H1 (cell line): ENCODE measurements at regions not wholly inside any gene's neighbourhood (a gene's known extent, or its start where the extent isn't known, plus 50 kb on each side); places are given as distances from the start of the nearest gene placed in this dataset.
A peak's percentile ranks its signal among the peaks of the same experiment; 100 is the strongest.

Source experiments
- CTCF ChIA-PET: fragments of 300-600 bp; sonication (Branson Sonifier 250); formaldehyde crosslinking; loops from one replicate; lab custom pipeline; 2021; ENCODE audit not compliant: partially characterized antibody; lab: Charles Lee
- POLR2A ChIA-PET: fragments of 300-600 bp; sonication (Branson Sonifier 250); formaldehyde crosslinking; loops from one replicate; lab custom pipeline; 2021; ENCODE audit warnings: inconsistent platforms; ENCODE audit not compliant: partially characterized antibody; lab: Charles Lee
- DNase-seq, 2 experiments: peaks; one replicate each; pipeline versions ENCODE4 v3.0.0 to v3.0.0-alpha.2; 2010 to 2022; ENCODE audit warnings: low spot score in 2 of 2, low read depth in 1 of 2, mixed read lengths in 1 of 2
- FAIRE-seq: peaks from 2 replicates; lab custom pipeline; 2011; peaks lifted over from hg19 to GRCh38; lab: Jason Lieb, UNC
- H2AFZ ChIP-seq: 2 replicates; pipeline ENCODE4 v1.8.1; 2012; ENCODE audit warnings: low read length, inconsistent platforms
- H2AK5ac ChIP-seq: 2 replicates; pipeline ENCODE4 v1.6.1; 2013; ENCODE audit warnings: low read depth, low read length
- H2BK120ac ChIP-seq: replicated peaks from 2 replicates; pipeline ENCODE3; 2013; ENCODE audit warnings: low read depth, low read length, inconsistent platforms
- H2BK12ac ChIP-seq: 2 replicates; pipeline ENCODE4 v1.6.1; 2013; ENCODE audit warnings: low read depth, low read length
- H2BK15ac ChIP-seq: 2 replicates; pipeline ENCODE4 v1.6.1; 2013; ENCODE audit warnings: low read length
- H2BK20ac ChIP-seq: 2 replicates; pipeline ENCODE4 v1.6.1; 2013; ENCODE audit warnings: low read length
- H2BK5ac ChIP-seq: 2 replicates; pipeline ENCODE4 v1.6.1; 2013; ENCODE audit warnings: low read depth, low read length
- H3K14ac ChIP-seq: 2 replicates; pipeline ENCODE4 v1.6.1; 2013; ENCODE audit warnings: inconsistent platforms; ENCODE audit not compliant: insufficient read length
- H3K18ac ChIP-seq: 2 replicates; pipeline ENCODE4 v1.6.1; 2013; ENCODE audit warnings: low read length; ENCODE audit errors: extremely low read depth
- H3K23ac ChIP-seq: 2 replicates; pipeline ENCODE4 v1.6.1; 2013; ENCODE audit warnings: inconsistent platforms; ENCODE audit not compliant: insufficient read length
- H3K23me2 ChIP-seq: 2 replicates; pipeline ENCODE4 v1.6.1; 2013; ENCODE audit warnings: low read depth, low read length
- H3K27ac ChIP-seq: 2 replicates; pipeline ENCODE4 v1.6.1; 2011; ENCODE audit warnings: low read depth, low read length, inconsistent platforms
- H3K27me3 ChIP-seq, 4 experiments: replicated peaks in 1 of 4; 1 replicate in 1 of 4; 2 replicates in 3 of 4; pipeline versions ENCODE4 v1.6.1 to v1.8.1; 2011 to 2013; ENCODE audit warnings: low read length in 3 of 4, mild to moderate bottlenecking in 3 of 4, inconsistent platforms in 2 of 4, mixed read lengths in 2 of 4, moderate library complexity in 1 of 4; ENCODE audit not compliant: control insufficient read depth in 3 of 4, insufficient read depth in 3 of 4; ENCODE audit errors: extremely low read depth in 1 of 4
- H3K36me3 ChIP-seq, 4 experiments: 2 replicates each; pipeline versions ENCODE4 v1.6.1 to v1.8.1; 2011 to 2013; ENCODE audit warnings: mild to moderate bottlenecking in 4 of 4, low read length in 3 of 4, moderate library complexity in 2 of 4, control low read depth in 1 of 4, inconsistent platforms in 1 of 4; ENCODE audit not compliant: insufficient read depth in 4 of 4, control insufficient read depth in 2 of 4
- H3K4ac ChIP-seq: replicated peaks from 2 replicates; pipeline ENCODE3; 2013; ENCODE audit warnings: low read length, low read depth, mixed read lengths, inconsistent platforms; ENCODE audit not compliant: insufficient read length
- H3K4me1 ChIP-seq, 4 experiments: replicated peaks in 1 of 4; 1 replicate in 1 of 4; 2 replicates in 3 of 4; pipeline versions ENCODE4 v1.6.1 to v1.8.1; 2011 to 2013; ENCODE audit warnings: low read length in 3 of 4, inconsistent platforms in 2 of 4, mixed read lengths in 1 of 4; ENCODE audit not compliant: insufficient read depth in 4 of 4, control insufficient read depth in 3 of 4
- H3K4me2 ChIP-seq, 2 experiments: 2 replicates each; pipeline versions ENCODE4 v1.6.1 to v1.8.1; 2011 to 2013; ENCODE audit warnings: low read depth in 2 of 2, low read length in 2 of 2, control low read depth in 1 of 2, inconsistent platforms in 1 of 2, mild to moderate bottlenecking in 1 of 2; ENCODE audit not compliant: insufficient read depth in 1 of 2
- H3K4me3 ChIP-seq, 4 experiments: fragments of 200-600, 300-600 bp in 1 of 4; sonication (generic), shearing (Covaris generic), sonication (Bioruptor Twin) in 1 of 4; 2 replicates each; pipeline versions ENCODE4 v1.5.1 to v1.8.1; 2011 to 2016; ENCODE audit warnings: low read length in 4 of 4, low read depth in 3 of 4, control low read depth in 2 of 4, inconsistent platforms in 2 of 4, mild to moderate bottlenecking in 2 of 4, mixed read lengths in 1 of 4, moderate library complexity in 1 of 4; ENCODE audit not compliant: insufficient read depth in 2 of 4; ENCODE audit errors: extremely low read depth in 1 of 4
- H3K56ac ChIP-seq: replicated peaks from 2 replicates; pipeline ENCODE3; 2013; ENCODE audit warnings: low read depth, mild to moderate bottlenecking, mixed read lengths, low read length, inconsistent platforms; ENCODE audit not compliant: insufficient read length
- H3K79me1 ChIP-seq: 2 replicates; pipeline ENCODE4 v1.6.1; 2013; ENCODE audit warnings: low read depth, low read length, control low read depth
- H3K79me2 ChIP-seq, 2 experiments: 2 replicates each; pipeline versions ENCODE4 v1.6.1 to v1.8.1; 2012 to 2013; ENCODE audit warnings: low read length in 2 of 2, mild to moderate bottlenecking in 2 of 2, inconsistent platforms in 1 of 2; ENCODE audit not compliant: insufficient read depth in 2 of 2, control insufficient read depth in 1 of 2
- H3K9ac ChIP-seq, 4 experiments: replicated peaks in 1 of 4; 1 replicate in 1 of 4; 2 replicates in 3 of 4; pipeline versions ENCODE4 v1.6.1 to v1.8.1; 2011 to 2013; ENCODE audit warnings: low read depth in 3 of 4, low read length in 3 of 4, control low read depth in 2 of 4, mild to moderate bottlenecking in 2 of 4, moderate library complexity in 2 of 4, inconsistent platforms in 1 of 4; ENCODE audit errors: extremely low read depth in 1 of 4
- H3K9me3 ChIP-seq, 2 experiments: 2 replicates each; pipeline versions ENCODE4 v1.6.1 to v1.8.1; 2012 to 2013; ENCODE audit warnings: mild to moderate bottlenecking in 2 of 2, moderate library complexity in 2 of 2, control low read depth in 1 of 2, inconsistent platforms in 1 of 2, low read depth in 1 of 2, low read length in 1 of 2, mixed read lengths in 1 of 2; ENCODE audit not compliant: insufficient read depth in 2 of 2
- H4K20me1 ChIP-seq, 2 experiments: replicated peaks in 1 of 2; 2 replicates each; pipeline versions ENCODE3 to v1.8.1; 2011 to 2013; ENCODE audit warnings: inconsistent platforms in 2 of 2, low read length in 2 of 2, mild to moderate bottlenecking in 1 of 2; ENCODE audit not compliant: insufficient read depth in 2 of 2, control insufficient read depth in 1 of 2
- H4K5ac ChIP-seq: 2 replicates; pipeline ENCODE4 v1.6.1; 2013; ENCODE audit warnings: low read length, low read depth, mixed read lengths, inconsistent platforms; ENCODE audit not compliant: insufficient read length
- H4K8ac ChIP-seq: 2 replicates; pipeline ENCODE4 v1.8.0; 2013; ENCODE audit warnings: mild to moderate bottlenecking, moderate library complexity, low read length, inconsistent platforms; ENCODE audit not compliant: insufficient read depth; ENCODE audit errors: extremely low read depth
- H4K91ac ChIP-seq: replicated peaks from 2 replicates; pipeline ENCODE3; 2013; ENCODE audit warnings: low read length, mixed read lengths, inconsistent platforms; ENCODE audit not compliant: insufficient read length
- BCL11A ChIP-seq, 2 experiments: IDR thresholded peaks; one replicate each; pipeline ENCODE4 v1.6.1; 2011; ENCODE audit warnings: low read depth in 2 of 2, low read length in 2 of 2, mild to moderate bottlenecking in 2 of 2
- BRCA1 ChIP-seq: IDR thresholded peaks from 2 replicates; pipeline ENCODE4 v1.6.1; 2012; ENCODE audit warnings: low read depth, low read length, improper control_type of control experiment
- EGR1 ChIP-seq: IDR thresholded peaks from 2 replicates; pipeline ENCODE4 v1.6.1; 2011; ENCODE audit warnings: low read depth, low read length, borderline replicate concordance
- EP300 ChIP-seq, 2 experiments: IDR thresholded peaks; 1 replicate in 1 of 2; 2 replicates in 1 of 2; pipeline ENCODE4 v1.6.1; 2011 to 2012; ENCODE audit warnings: low read depth in 2 of 2, low read length in 2 of 2, mild to moderate bottlenecking in 2 of 2, borderline replicate concordance in 1 of 2, inconsistent platforms in 1 of 2, moderate library complexity in 1 of 2
- GABPA ChIP-seq: IDR thresholded peaks from 2 replicates; pipeline ENCODE4 v1.6.1; 2011; ENCODE audit warnings: mild to moderate bottlenecking, low read length, moderate library complexity, borderline replicate concordance; ENCODE audit not compliant: insufficient read depth
- HDAC6 ChIP-seq: IDR thresholded peaks from one replicate; pipeline ENCODE4 v1.7.1; 2012; ENCODE audit warnings: low read depth, mild to moderate bottlenecking, inconsistent platforms, low read length, moderate library complexity
- PHF8 ChIP-seq: fragments of 200-600 bp; sonication (generic); conservative IDR thresholded peaks from 2 replicates; pipeline ENCODE4 v1.7.1; 2012; ENCODE audit warnings: low read depth, mild to moderate bottlenecking, inconsistent platforms, low read length, moderate library complexity
- POLR2AphosphoS5 ChIP-seq: IDR thresholded peaks from 2 replicates; pipeline ENCODE4 v1.6.1; 2011; ENCODE audit warnings: low read depth, low read length
- RBBP5 ChIP-seq: IDR thresholded peaks from 2 replicates; pipeline ENCODE4 v1.7.1; 2012; ENCODE audit warnings: low read depth, mild to moderate bottlenecking, inconsistent platforms, low read length, moderate library complexity, borderline replicate concordance
- SP1 ChIP-seq: IDR thresholded peaks from 2 replicates; pipeline ENCODE4 v1.6.1; 2011; ENCODE audit warnings: low read depth, low read length
- TAF7 ChIP-seq: optimal IDR thresholded peaks from 2 replicates; pipeline ENCODE3; 2011; ENCODE audit warnings: low read depth, mild to moderate bottlenecking, inconsistent platforms, low read length, moderate library complexity, borderline replicate concordance
- WGBS, 2 experiments: shearing (Covaris generic) in 1 of 2; methylation state at CpG; one replicate each; pipeline versions ENCODE4 v1.1.6 to v1.1.7; 2013 to 2015; ENCODE audit warnings: low lambda C conversion rate in 2 of 2, mixed read lengths in 2 of 2, inconsistent platforms in 1 of 2, low coverage in 1 of 2, missing lambda C conversion rate in 1 of 2; ENCODE audit not compliant: insufficient replicate concordance in 2 of 2, insufficient coverage in 1 of 2, insufficient read length in 1 of 2; ENCODE audit errors: extremely low coverage in 1 of 2, missing lambda C conversion rate in 1 of 2; 5-methylcytosine and 5-hydroxymethylcytosine counted together

- Histone ChIP-seq H2BK12ac (no peak overlapping the region), H3K4me2 (no peak overlapping the region), H3K9me3 (no peaks in the 10 kb centered on the region), H3K79me2 (no peaks in the 10 kb centered on the region), H2BK20ac (no peak overlapping the region), H3K23me2 (no peaks in the 10 kb centered on the region), H3K79me1 (no peaks in the 10 kb centered on the region), H4K5ac (no peak overlapping the region), H3K4me1 (peaks cover 0 to 3% (median 0%) of the 10 kb centered on the region in 4 experiments; a peak in 2 of 7 replicates), H2AFZ (no peak overlapping the region), H3K18ac (no peak overlapping the region), H4K8ac (no peak overlapping the region), H2AK5ac (no peak overlapping the region), H4K91ac (no peak overlapping the region), H2BK15ac (no peak overlapping the region), H4K20me1 (no peaks in the 10 kb centered on the region), H3K9ac (no peak overlapping the region), H3K27ac (no peak overlapping the region), H3K36me3 (no peaks in the 10 kb centered on the region), H2BK5ac (no peak overlapping the region), H3K27me3 (no peaks in the 10 kb centered on the region), H2BK120ac (no peak overlapping the region), H3K4ac (no peak overlapping the region), H3K56ac (no peak overlapping the region), H3K14ac (no peak overlapping the region), H3K4me3 (no peak overlapping the region), H3K23ac (no peak overlapping the region)
- ChIA-PET POLR2A (interaction anchor here (1.4 kb wide), 1 partner anchor 11 kb away, joined by 3 read pairs; no protein-coding TSS in a partner anchor), CTCF (interaction anchor here (0.7 to 3.8 kb wide), 4 partner anchors 31 to 317 kb away, joined by 3 to 18 read pairs (median 5); no protein-coding TSS in a partner anchor)
- FAIRE-seq (peak; percentile 24), DNase-seq (no peak)
- TF ChIP-seq SP1 (no peak), EP300 (IDR thresholded peaks at IDR 0.05; ENCODE audit: borderline replicate concordance in 1 of 2, low read depth in 2 of 2, low read length in 2 of 2) (no peak), TAF7 (no peak), EGR1 (no peak), RBBP5 (no peak), POLR2AphosphoS5 (no peak), GABPA (no peak), BCL11A (IDR thresholded peaks at IDR 0.05; ENCODE audit: low read depth in 2 of 2, low read length in 2 of 2) (no peak), BRCA1 (no peak), HDAC6 (no peak), PHF8 (no peak)
- 73% methylated on average over 5 of the region's 10 CpGs; no CpG with 5 or more reads in 1 of the 2 experiments for WGBS, 2 experiments
Observed at GRCh38 chr15:30827625-30828303, 76.0 kb upstream of the FAN1 start.
